ENCODE measurements at regions not wholly inside any gene's neighbourhood (a gene's known extent, or its start where the extent isn't known, plus 50 kb on each side); places are given as distances from the start of the nearest gene placed in this dataset.

DNA sequence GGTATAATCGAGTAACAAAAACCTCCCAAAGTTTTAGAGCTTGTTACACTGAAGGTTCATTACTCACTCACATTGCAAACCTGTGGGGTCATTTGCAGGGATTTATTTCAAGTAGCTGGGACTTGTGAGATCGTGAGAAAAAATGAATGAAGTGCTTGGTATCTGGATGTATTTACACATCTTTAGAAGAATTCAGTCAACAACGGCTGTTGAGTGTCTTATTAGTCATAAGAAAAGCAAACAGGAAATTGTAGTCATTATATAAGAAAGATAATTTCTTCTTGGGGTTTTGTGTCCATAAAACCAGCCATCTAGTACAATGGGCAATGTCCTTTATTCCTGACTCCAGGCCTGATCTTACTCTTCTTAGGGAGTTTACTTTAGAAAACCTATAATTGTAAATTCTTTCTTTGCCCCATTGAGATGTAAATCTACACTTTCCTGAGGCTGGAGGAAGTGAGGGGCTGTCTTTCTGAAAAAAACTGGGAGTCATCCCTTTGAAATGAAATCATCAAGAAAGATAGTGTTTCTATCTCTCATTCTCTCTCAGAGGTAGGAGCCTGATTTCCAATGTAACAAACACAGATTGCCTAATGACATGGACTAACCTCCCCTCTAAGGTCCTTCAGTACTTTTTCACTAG, 202.5 kb upstream of the ASCC3 start:
- no peak for TF ChIP-seq CTCF (conservative IDR thresholded peaks at IDR 0.05; ENCODE audit: low read length)
- no peak for TF ChIP-seq EZH2phosphoT487 (IDR thresholded peaks at IDR 0.05; ENCODE audit: borderline replicate concordance, low read depth, low read length)

All from OCI-LY7 (cell line).